Endothelial cell of umbilical vein (primary cell): ENCODE measurements at regions not wholly inside any gene's neighbourhood (a gene's known extent, or its start where the extent isn't known, plus 50 kb on each side); places are given as distances from the start of the nearest gene placed in this dataset.

Experiments
- BruUV-seq: library from RNA; stranded (reverse); fragments of 400-500 nt; replicated peaks from 2 replicates; lab custom pipeline; 2021; lab: Mats Ljungman, UMichigan
- CTCF ChIA-PET: fragments of 300-600, 350-600 bp; sonication (Branson Sonifier 250); formaldehyde crosslinking; loops from one replicate; lab custom pipeline; 2021; ENCODE audit warnings: antibody characterized with exemption, inconsistent platforms; lab: Charles Lee
- POLR2A ChIA-PET: fragments of 300-600, 350-600 bp; sonication (Branson Sonifier 250); formaldehyde crosslinking; loops from one replicate; lab custom pipeline; 2021; ENCODE audit warnings: antibody characterized with exemption, inconsistent platforms; lab: Charles Lee
- DNase-seq: peaks from one replicate; pipeline ENCODE4 v3.0.0-alpha.2; 2011; ENCODE audit warnings: low read depth, low spot score
- FAIRE-seq: peaks from 2 replicates; lab custom pipeline; 2011; peaks lifted over from hg19 to GRCh38; lab: Jason Lieb, UNC
- H2AFZ ChIP-seq: 2 replicates; pipeline ENCODE4 v1.6.0; 2012; ENCODE audit warnings: low read depth, low read length, control low read depth, inconsistent platforms
- H3K27ac ChIP-seq: 2 replicates; pipeline ENCODE4 v1.5.1; 2011; ENCODE audit warnings: low read depth, mild to moderate bottlenecking, control low read depth, low read length, moderate library complexity; ENCODE audit not compliant: insufficient read depth
- H3K27me3 ChIP-seq, 2 experiments: 2 replicates each; pipeline versions ENCODE4 v1.6.0 to v1.6.1; 2011; ENCODE audit warnings: low read length in 2 of 2, mixed read lengths in 1 of 2; ENCODE audit not compliant: control insufficient read depth in 2 of 2, insufficient read depth in 2 of 2
- H3K36me3 ChIP-seq, 2 experiments: 2 replicates in 1 of 2; 3 replicates in 1 of 2; pipeline ENCODE4 v1.5.1; 2011; ENCODE audit warnings: low read length in 2 of 2, mild to moderate bottlenecking in 1 of 2, moderate library complexity in 1 of 2; ENCODE audit not compliant: control insufficient read depth in 2 of 2, insufficient read depth in 2 of 2; ENCODE audit errors: extremely low read depth in 1 of 2
- H3K4me1 ChIP-seq: 3 replicates; pipeline ENCODE4 v1.5.1; 2011; ENCODE audit warnings: mild to moderate bottlenecking, low read length; ENCODE audit not compliant: control insufficient read depth, insufficient read depth; ENCODE audit errors: extremely low read depth
- H3K4me2 ChIP-seq: 2 replicates; pipeline ENCODE4 v1.6.1; 2011; ENCODE audit warnings: low read length, control low read depth, mixed read lengths; ENCODE audit not compliant: insufficient read depth
- H3K4me3 ChIP-seq, 3 experiments: fragments of 200-600 bp in 1 of 3; sonication (generic), shearing (Covaris generic) in 1 of 3; replicated peaks in 1 of 3; 2 replicates each; pipeline ENCODE4 v1.5.1; 2011 to 2016; ENCODE audit warnings: control low read depth in 3 of 3, low read length in 3 of 3, mild to moderate bottlenecking in 2 of 3, inconsistent platforms in 1 of 3, low read depth in 1 of 3, moderate library complexity in 1 of 3; ENCODE audit not compliant: insufficient read depth in 1 of 3
- H3K79me2 ChIP-seq: 2 replicates; pipeline ENCODE4 v1.6.0; 2012; ENCODE audit warnings: low read length, inconsistent platforms; ENCODE audit not compliant: control insufficient read depth, insufficient read depth
- H3K9ac ChIP-seq: replicated peaks from 2 replicates; pipeline ENCODE3; 2011; ENCODE audit warnings: low read length, control low read depth; ENCODE audit not compliant: insufficient read depth; ENCODE audit errors: extremely low read depth
- H3K9me1 ChIP-seq: replicated peaks from 3 replicates; pipeline ENCODE4 v1.6.0; 2011; ENCODE audit warnings: mild to moderate bottlenecking, low read length; ENCODE audit not compliant: control insufficient read depth, insufficient read depth; ENCODE audit errors: extremely low read depth
- H3K9me3 ChIP-seq: replicated peaks from 2 replicates; pipeline ENCODE4 v1.5.1; 2012; ENCODE audit warnings: low read length, inconsistent platforms; ENCODE audit not compliant: control insufficient read depth, insufficient read depth
- H4K20me1 ChIP-seq: replicated peaks from 2 replicates; pipeline ENCODE3; 2011; ENCODE audit warnings: mild to moderate bottlenecking, low read length; ENCODE audit not compliant: control insufficient read depth, insufficient read depth; ENCODE audit errors: extremely low read depth
- FOS ChIP-seq: IDR thresholded peaks from 2 replicates; pipeline ENCODE4 v1.6.1; 2011; ENCODE audit warnings: mild to moderate bottlenecking, low read length, moderate library complexity, borderline replicate concordance; ENCODE audit not compliant: insufficient read depth
- GATA2 ChIP-seq: IDR thresholded peaks from 2 replicates; pipeline ENCODE4 v1.7.0; 2011; ENCODE audit warnings: low read depth, mild to moderate bottlenecking, moderate library complexity, mixed read lengths, low read length; ENCODE audit not compliant: insufficient read length, insufficient read depth
- MYC ChIP-seq: IDR thresholded peaks from one replicate; pipeline ENCODE4 v1.6.1; 2011; ENCODE audit warnings: mild to moderate bottlenecking, low read depth, low read length
- POLR2AphosphoS5 ChIP-seq: IDR thresholded peaks from 2 replicates; pipeline ENCODE4 v1.6.1; 2012; ENCODE audit warnings: low read depth, mild to moderate bottlenecking, control low read depth, low read length, moderate library complexity; ENCODE audit not compliant: insufficient read depth
- dilution Hi-C: fragments of 300-500 bp; cut with MboI; formaldehyde crosslinking; loops from one replicate; pipeline ENCODE4 v1.15.0; 2019; ENCODE audit warnings: low sequenced_read_pairs; ENCODE audit not compliant: extremely low pct_ligation_motif_present
- intact Hi-C: fragments of 100-400 bp; cut with micrococcal nuclease; formaldehyde crosslinking; loops from one replicate; pipeline ENCODE4 v1.10.0; 2022
- TF ChIP-seq, protein P1 (sequence below), 2 donors: IDR thresholded peaks; 1 replicate in 1 of 2; 2 replicates in 1 of 2; pipeline ENCODE4 v1.5.1; 2011; ENCODE audit warnings: low read length in 2 of 2, mild to moderate bottlenecking in 2 of 2, moderate library complexity in 2 of 2, control low read depth in 1 of 2, inconsistent platforms in 1 of 2, low read depth in 1 of 2; ENCODE audit not compliant: insufficient read depth in 1 of 2; ENCODE audit errors: extremely low read depth in 1 of 2

DNA sequence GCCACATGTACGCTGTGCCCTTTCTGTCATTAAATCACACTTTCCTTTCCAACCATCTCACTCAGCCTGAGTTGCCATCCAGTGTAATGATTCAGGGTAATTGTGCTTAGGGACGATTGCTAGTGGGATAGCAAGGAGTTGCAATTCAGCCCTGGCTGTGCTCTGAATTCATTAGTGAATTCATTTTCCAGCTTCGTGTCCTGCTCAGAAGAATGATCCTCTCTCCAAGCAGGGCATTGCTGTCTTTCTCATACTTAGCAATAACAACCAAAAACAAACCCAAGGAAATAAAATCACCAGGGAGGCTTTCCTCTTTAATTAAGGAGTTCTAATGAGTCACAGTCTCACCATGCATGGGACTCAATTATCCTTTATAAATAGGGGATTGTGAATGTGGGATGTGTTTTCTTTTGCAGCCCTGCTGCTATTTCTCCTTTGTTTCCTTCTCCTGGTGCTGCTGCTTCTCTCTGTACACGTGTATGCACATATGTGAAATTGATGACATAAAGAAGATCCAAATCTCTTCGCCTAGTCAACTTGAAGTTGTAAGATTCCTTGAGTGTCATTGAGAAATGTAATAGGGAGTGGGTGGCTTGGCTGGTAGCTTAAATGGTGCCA is 167.0 kb downstream of the TSEN15 start:
- intact Hi-C loops (no loop called here), dilution Hi-C loops (no loop called here)
- Histone ChIP-seq H3K27ac (no peak overlapping the region), H3K9me3 (no peaks in the 10 kb centered on the region), H3K9ac (no peak overlapping the region), H3K27me3 (peaks cover 2 to 5% of the 10 kb centered on the region in 2 experiments), H3K36me3 (no peaks in the 10 kb centered on the region), H3K4me2 (no peak overlapping the region), H3K79me2 (no peaks in the 10 kb centered on the region), H3K9me1 (no peaks in the 10 kb centered on the region), H3K4me3 (no peak overlapping the region), H2AFZ (no peak overlapping the region), H3K4me1 (no peaks in the 10 kb centered on the region), H4K20me1 (no peaks in the 10 kb centered on the region)
- DNase-seq (no peak), FAIRE-seq (no peak)
- BruUV-seq: no TSS peak
- CTCF ChIA-PET: interaction anchor here (1.9 kb wide), 1 partner anchor 143 kb away, joined by 4 read pairs; no protein-coding TSS in a partner anchor
- TF ChIP-seq, protein P1, sequence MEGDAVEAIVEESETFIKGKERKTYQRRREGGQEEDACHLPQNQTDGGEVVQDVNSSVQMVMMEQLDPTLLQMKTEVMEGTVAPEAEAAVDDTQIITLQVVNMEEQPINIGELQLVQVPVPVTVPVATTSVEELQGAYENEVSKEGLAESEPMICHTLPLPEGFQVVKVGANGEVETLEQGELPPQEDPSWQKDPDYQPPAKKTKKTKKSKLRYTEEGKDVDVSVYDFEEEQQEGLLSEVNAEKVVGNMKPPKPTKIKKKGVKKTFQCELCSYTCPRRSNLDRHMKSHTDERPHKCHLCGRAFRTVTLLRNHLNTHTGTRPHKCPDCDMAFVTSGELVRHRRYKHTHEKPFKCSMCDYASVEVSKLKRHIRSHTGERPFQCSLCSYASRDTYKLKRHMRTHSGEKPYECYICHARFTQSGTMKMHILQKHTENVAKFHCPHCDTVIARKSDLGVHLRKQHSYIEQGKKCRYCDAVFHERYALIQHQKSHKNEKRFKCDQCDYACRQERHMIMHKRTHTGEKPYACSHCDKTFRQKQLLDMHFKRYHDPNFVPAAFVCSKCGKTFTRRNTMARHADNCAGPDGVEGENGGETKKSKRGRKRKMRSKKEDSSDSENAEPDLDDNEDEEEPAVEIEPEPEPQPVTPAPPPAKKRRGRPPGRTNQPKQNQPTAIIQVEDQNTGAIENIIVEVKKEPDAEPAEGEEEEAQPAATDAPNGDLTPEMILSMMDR (IDR thresholded peaks at IDR 0.05; ENCODE audit: extremely low read depth in 1 of 2, insufficient read depth in 1 of 2, low read depth in 1 of 2, low read length in 2 of 2): no peak
- TF ChIP-seq GATA2 (no peak), FOS (no peak), POLR2AphosphoS5 (no peak), MYC (no peak)
- POLR2A ChIA-PET: no interaction called here
